HG03521 (cell line): ENCODE measurements at regions not wholly inside any gene's neighbourhood (a gene's known extent, or its start where the extent isn't known, plus 50 kb on each side); places are given as distances from the start of the nearest gene placed in this dataset.
A peak's percentile ranks its signal among the peaks of the same experiment; 100 is the strongest.

ENCODE experiments used
- ATAC-seq: cut with Tn5 transposase; IDR thresholded peaks from one replicate; pipeline ENCODE4 v1.9.1; 2021; ENCODE audit warnings: mild to moderate bottlenecking, moderate library complexity; ENCODE audit not compliant: unreplicated experiment

DNA sequence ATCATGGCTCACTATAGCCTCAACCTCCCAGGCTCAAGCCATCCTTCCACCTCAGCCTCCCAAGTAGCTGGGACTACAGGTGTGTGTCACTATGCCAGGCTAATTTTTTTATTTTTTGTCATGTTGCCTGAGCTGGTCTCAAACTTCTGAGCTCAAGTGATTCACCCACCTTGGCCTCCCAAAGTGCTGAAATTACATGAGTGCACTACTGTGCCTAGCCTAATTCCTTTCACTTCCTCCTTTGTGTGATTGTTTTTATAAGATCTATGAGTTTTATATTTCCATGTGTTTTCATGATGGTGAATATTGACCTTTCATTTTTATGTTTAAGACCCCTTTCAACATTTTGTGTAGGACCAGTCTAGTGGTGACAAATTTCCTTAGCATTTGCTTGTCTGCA, 55.2 kb upstream of the IL12B start:
- no peak for ATAC-seq

DNA sequence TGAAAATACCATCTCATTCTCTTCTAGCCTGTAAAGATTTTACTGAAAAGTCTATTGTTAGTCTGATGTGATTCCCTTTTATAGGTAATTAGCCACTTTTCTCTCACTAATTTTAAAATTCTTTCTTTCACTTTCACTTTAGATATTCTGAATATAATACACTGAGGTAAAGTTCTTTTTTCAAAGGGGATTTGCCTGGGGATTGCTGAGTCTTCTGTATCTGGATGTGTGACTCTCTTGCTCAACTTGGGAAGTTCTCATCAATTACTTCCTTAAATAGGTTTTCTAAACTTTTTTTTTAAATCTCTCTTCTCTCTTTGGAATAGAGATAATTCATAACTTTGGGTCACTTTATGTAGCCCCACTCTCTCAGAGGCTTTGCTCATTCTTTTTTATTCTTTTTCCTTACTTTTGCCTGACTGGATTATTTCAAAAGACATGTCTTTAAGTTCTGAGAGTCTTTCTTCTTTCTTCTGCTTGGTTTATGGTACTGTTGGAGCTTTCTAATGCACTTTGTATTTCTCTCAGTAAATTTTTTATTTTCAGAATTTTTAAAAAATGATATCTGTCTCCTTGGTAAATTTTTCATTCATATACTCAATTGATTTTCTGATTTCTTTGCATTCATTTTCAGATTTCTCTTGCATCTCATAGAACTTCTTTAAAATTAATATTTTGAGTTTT, 55.9 kb upstream of the IL12B start:
- ATAC-seq: no peak

DNA sequence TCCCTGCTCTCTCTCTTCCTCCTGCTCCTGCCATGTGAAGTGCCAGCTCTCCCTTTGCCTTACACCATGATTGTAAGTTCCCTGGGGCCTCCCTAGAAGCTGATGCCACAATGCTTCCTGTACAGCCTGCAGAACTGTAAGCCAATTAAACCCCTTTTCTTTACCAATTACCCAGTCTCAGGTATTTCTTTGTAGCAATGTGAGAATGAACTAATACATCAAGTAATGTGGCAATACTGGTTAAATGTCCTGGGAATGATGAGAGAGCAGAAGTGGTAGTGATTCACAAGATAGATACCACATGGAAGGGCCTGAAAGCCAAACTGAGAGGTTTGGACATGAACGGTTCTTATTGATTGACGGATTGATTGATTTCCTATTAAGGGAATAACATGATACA, 62.6 kb upstream of the IL12B start:
- ATAC-seq: no peak

DNA sequence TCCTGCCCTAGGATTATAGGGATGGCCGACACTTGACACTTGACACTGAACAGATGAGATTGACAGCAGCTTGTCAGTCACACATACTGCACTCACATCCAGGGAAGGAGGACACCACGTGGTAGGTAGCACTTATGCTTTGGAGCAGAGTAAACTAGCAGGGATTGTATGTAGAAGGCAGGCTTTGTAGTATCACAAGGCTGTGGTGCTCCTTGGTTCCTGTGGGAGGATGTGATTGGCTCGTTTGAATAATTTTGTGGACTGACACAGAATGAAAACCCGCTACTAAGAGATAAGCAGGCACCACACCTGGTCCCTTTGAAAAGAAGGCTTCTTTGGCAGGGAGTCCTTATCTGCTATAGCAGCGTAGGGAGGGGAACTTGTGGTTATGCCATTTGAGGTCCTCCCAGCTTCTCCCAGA, 63.6 kb upstream of the IL12B start:
- no peak for ATAC-seq

DNA sequence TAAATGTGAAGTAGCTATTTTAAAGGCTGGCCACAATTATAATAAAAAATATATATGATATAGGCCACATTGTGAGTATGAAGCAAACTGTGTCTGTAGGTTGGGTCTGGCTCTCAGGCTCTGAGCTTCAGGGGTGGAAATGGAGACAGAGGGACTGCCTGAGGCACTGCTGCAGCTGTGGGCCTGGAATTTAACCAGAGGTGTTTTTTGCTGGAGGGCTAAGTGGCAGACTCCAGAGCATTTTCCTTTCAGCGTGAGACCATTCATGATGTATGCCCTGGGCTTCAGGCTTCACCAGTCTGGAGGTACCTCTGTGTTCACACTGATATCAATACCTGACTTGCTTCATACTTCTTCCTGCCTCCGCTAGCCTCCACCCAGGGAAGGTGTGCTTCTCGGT, 64.9 kb upstream of the IL12B start:
- ATAC-seq: no peak

DNA sequence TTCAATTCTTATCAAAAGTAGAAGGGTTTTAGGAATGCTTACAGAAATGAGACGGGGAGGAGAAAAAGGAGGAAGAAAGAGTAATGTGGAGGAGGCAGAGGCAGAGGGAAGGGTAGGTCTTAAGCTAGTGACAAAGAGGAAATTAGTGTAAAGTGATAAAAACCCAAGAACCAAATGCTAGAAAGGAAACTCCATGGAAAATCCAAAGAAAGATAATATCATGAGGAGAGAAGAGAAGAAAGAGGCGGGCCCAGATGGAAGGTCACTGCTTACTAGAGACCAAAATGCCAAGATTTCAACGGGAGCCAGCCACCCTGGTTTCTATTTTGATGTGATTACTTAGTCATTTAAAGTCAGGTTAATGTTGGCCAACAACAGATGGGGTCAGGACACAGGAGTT, 68.6 kb upstream of the IL12B start:
- ATAC-seq: no peak

DNA sequence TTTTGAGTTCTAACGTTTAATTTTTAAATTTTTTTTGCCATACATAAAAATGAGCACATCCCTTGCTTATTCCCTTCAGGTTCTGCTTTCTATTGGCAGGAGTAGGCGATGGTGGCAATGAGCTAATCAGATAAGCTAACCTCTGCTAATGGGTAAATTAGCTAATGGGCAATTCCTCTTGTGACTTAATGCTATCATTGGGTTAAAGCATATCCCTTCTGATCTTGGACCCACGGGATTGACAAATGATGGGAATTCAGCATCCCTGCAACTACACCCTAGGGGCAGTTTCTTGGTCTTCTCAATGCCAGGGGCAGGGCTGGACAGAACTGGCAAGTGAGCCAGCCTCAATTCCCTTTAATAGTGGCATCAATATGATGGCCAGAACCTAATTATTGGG, 70.2 kb upstream of the IL12B start:
- ATAC-seq: no peak

DNA sequence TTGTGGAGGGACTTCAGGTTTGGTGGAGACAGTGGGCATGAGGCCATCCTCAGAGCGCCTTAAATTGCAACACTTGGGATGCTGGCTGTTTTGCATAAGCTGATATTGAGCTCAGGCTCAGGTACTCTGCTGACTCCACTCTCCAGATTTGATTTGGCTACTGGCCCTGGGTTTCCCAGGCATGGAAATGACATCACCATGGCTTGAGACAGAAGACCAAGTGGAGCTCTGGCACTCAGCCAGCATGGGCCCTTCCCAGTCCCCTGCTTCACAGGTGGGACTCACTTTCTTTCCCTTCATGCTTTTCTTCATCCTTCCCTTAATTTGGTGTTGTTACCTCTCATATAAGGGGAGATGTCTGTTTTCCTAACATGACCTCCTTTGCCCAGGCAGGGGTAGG, 72.0 kb upstream of the IL12B start:
- ATAC-seq: no peak

DNA sequence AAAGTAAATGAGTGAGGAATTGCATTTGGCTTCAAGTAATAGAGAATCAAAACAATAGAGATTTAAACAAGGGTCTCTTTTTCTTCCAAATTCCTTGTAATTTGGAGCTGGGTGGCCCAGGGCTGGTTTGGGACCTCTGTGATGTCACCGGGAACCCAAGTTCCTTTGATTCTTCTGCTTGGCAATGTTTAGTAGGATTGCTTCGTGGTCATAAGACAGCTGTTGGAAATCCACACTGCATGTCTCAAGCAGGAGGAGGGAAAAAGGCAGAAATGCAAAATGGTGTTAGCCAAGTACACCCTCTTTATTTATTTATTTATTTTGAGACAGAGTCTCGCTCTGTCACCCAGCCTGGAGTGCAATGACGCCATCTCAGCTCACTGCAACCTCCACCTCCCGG, 72.6 kb upstream of the IL12B start:
- ATAC-seq: no peak

DNA sequence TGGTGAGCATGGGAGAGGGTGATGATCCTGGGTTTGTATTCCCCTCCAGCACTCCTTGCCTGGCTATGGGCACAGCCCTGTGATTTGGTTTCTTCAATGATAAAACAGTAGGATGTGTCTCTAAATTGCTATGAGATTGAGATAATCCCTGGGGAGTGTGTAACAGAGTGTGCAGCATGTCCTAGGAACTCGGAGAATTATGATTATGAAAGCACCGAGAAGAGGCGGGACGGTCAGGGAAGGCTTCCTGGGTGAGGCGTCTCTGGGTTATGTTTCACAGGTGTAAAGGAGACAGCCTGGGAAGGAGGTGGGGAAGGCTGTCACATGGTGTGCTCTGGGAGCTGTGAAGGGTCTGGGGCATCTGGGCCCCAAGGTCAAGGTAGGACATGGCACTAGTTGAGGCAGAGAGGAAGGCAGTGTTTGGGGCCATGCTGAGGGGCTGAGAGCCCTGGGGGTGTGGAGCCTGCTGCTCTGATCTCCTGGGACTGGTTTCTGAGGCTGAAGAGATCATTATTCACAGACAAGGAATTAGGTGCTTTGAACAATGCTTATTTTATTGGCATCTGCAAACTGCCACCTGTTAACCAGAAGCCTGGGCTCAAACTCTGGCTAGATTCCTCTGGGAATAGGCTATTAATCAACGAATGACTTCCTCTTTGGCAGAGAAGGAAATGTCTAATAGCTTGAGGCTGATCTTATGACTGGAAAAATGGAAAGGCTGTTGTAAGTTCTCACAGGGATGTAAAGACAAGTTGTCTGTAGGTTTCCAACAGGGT, 73.8 kb upstream of the IL12B start:
- no peak for ATAC-seq

DNA sequence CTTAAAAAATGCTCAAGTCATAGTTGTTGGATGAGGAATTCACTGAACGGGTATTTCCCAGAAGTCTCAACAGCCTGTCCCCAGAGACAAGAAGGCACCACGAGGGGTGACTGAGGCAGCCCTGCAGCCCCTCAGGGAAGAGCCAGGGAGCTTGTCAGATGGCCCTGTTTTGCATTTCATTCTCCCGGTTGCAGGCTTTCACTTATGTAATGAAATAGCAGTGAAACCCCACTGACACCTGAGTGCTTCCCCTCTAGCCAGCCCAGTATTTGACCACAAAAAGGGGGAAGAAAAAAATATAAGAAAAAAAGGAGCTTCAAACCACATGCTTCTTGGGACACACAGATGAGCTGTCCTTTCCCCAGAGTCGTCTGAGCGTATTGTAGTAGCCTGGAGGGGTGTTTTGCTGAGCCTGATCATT, 75.3 kb upstream of the IL12B start:
- peak; percentile 38 for ATAC-seq

DNA sequence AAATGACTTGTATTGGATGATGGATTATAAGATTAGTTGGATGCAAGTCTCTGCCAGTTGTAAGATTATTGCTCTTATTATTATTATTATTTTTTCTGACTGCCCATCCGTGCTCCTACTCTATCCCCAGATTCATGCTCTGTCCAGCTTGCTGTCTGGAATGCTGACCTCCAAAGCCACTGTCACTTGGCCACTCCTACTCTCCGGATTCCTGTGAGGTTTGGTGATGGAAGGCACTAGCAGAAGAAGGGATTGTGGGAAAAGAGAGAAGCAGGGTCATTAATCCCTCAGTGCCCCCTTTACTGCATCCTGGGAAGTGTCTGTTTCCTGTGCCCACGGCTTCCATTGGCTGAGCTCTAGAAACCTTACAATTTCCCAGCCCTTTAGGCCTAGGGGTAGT, 76.3 kb upstream of the IL12B start:
- no peak for ATAC-seq

DNA sequence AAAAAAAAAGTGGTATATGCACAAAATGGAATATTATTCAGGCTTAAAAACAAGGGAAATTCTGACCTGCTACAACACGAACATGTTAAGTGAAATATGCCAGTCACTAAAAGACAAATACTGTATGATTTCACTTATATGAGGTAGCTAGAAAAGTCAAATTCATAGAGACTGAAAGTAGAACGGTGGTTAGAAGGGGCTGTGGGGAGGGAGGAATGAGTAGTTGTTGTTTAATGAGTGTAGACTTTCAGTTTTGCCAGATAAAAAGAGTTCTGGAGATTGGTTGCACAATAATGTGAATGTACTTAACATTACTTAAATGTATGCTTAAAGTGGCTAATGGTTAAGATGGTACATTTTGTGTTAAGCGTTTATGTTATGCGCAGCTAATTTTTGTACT, 79.5 kb upstream of the IL12B start:
- peak; percentile 75 for ATAC-seq

DNA sequence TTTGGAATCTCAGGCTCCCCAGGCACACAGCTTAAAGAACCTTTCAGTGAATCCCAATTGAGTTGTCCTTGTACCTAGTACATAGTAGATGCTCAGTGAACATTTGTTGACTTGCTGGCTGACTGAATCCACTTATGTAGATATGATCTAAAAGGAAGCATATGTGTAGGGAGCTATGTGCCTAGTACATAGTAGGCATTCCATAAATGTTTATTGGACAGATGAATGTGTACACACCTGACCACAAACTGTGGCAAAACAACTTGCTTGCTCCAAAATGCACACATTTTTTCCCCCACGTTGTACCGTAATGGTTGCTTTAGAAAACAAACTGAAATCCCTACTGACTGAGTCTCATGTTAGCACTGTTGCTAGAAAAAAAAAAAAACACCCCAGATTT, 80.2 kb upstream of the IL12B start:
- no peak for ATAC-seq

DNA sequence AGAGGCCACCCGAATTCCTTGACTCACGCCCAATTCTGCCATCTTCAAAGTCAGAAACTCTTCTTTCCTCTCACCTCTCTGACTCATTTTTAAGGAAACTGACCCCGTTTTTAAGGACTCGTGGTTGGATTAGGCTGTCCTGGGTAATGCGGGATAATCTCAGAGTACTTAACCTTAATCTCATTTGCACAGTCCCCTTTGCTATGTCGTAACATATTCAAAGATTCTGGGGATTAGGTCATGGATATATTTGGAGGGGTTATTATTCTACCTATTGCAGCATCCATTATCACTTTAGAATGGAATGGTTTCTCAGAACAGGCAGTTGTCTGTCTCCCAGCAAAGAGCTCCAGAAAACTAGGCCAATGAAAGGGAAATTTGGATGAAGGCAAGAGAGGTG, 80.8 kb upstream of the IL12B start:
- no peak for ATAC-seq

DNA sequence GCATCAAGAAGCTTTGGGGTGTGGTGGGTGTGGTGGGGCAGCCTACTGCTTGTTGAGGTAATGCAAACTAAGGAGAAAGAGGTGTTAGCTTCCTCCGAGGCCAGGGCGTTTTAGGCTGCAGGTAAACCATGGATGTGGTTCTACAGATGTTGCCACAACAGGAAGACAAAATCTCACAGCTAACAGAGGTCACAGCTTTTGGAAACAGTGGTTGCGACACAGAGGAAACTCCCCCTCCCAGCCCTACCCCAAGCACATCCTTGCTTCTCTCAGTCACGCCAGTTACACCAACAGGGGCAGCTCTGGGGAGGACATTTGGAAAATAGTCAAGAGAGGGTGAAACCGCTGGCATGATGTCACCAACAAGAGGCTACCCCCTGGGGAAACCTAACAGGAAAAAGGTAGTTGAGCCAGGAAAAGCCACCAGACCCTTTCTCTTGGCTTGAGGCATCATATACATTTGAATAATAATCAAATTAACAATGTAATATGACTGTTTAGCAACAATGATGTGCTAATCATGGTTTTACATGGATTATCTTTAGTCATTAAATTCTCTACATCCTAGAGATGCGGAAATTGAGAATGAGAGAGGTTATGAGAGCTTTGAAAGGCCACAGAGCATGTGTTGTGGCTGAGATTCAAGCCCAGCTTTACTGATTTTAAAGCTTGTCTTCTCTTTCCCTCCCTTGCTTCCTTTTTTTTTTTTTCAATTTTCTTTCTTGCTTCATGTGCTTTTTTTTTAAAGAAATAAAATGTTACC, 82.2 kb upstream of the IL12B start:
- peak; percentile 50 for ATAC-seq

DNA sequence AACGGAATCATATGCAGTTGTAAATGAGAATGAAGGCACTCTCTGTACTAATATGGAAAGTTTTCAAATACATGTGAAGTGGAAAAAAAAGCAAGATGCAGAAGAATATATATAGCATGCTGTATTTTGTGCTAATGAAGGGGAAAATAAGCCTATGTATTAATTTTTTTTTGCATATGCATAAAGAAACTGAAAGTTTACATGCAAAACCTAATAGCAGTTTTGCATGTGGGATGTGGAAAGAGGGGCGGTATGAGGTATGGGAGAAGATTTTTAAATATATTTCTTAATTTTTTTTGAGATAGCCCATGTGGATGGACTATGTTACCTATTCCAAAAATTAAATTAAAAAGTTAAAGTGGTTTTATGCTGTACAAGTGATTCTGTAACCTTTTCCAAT, 83.7 kb upstream of the IL12B start:
- ATAC-seq: no peak

DNA sequence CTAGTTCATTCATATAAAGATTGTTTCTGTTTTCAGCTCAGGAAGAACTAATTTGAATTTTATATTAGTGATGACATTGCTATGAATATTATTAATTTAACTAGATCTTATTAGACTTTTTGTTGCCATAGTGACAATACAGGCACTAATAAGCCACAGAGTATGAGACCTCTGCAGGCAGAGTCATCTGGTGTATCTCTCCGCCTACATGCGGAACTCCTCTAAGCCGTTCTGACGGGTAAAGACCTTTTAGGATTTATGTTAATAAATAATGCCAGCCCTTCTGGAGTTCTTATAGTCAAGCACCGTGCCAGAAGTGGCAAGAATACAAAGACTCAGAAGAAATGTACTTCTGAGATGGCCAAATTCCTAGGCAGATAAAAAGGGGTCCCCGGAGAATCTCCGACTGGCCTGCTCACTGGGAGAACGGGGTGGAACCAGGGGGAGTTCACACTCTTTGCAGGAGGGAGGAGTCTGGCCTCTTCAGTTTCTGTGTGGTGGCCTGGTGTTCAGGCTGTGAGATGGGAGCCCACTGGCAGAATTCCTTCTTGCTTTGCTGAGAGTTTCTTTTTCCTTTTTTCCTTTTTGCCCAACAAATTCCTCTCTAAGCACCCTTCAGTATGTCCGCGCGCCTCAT, 85.1 kb upstream of the IL12B start:
- no peak for ATAC-seq

DNA sequence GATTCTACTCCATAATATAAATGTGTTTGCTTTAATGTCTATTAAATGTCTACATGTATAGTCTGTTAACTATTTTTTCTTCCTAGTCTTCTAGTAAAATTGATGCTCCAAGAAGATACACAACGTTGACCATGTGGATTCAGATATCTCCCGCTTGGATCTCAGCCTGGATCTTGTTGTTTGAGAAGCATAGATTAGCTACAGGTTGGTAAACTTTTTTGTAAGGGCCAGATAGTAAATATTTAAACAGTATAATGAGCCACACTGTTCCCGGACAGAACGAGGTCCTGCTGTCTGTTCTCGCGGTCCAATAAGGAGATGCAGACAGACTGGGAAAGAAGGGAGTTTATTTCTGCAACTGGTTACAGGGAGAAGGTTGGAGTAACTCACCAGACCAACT, 86.2 kb upstream of the IL12B start:
- no peak for ATAC-seq

DNA sequence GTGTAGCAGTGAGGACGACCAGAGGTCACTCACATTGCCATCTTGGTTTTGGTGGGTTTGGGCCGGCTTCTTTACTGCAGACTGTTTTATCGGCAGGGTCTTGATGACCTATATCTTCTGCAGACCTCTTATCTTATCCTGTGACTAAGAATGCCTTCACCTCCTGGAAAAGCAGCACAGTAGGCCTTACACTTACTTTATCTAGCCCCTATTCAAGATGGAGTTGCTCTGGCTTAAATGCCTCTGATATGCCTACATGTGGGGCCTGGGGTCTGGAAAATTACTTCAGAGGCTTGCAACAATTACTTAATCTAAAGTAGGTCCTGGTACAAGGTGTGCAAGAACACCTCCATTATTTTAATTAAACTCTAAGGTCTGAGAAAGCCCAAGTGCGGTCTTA, 86.9 kb upstream of the IL12B start:
- ATAC-seq: no peak

DNA sequence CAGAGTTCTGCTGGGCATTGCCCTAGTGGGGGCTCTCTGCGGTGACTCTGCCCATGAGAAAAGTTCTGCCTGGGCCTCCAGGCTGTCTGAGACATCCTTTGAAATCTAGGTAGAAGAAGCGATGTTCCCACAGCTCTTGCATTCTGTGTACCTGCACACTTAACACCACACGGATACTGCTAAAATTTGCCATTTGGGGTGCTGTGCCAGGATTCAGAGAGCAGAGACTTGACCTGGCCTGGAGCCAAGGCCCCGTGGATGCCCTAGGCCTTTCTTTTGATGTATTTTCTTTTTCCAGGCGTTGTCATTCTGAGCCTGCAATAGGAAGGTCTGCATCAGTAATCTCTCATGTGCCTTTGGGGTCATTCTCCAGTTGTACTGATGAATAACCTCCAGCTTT, 89.3 kb upstream of the IL12B start:
- no peak for ATAC-seq

DNA sequence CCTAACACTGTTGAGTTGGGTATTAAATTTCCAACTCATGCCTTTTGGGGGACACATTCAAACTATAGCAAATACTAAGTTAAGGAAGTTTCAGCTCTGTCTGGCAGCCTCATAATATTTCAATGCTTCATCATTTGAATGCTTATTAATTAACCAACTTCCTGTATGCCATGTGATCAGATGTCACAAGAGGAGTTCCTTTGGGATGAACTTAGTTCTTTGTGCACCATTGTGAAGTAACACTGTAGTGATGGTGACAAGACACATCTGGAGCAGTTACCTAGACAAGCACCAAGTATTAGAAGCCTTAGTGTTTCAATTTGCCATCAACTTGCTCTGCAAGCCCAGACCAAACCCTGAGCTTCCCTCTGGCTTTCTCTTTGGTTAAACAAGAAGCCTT, 90.7 kb upstream of the IL12B start:
- ATAC-seq: no peak
